NCI-H460 (cell line): ENCODE measurements at regions not wholly inside any gene's neighbourhood (a gene's known extent, or its start where the extent isn't known, plus 50 kb on each side); places are given as distances from the start of the nearest gene placed in this dataset.
A peak's percentile ranks its signal among the peaks of the same experiment; 100 is the strongest.
"Not testable (repeated sequence)": the region's sequence is repeated elsewhere in the genome, so short reads cannot be mapped to it uniquely, and the experiment has no call there.

Experiments
- DNase-seq: peaks from one replicate; pipeline ENCODE4 v3.0.0-alpha.2; 2016; ENCODE audit warnings: low read depth; ENCODE audit errors: extremely low read depth

DNA sequence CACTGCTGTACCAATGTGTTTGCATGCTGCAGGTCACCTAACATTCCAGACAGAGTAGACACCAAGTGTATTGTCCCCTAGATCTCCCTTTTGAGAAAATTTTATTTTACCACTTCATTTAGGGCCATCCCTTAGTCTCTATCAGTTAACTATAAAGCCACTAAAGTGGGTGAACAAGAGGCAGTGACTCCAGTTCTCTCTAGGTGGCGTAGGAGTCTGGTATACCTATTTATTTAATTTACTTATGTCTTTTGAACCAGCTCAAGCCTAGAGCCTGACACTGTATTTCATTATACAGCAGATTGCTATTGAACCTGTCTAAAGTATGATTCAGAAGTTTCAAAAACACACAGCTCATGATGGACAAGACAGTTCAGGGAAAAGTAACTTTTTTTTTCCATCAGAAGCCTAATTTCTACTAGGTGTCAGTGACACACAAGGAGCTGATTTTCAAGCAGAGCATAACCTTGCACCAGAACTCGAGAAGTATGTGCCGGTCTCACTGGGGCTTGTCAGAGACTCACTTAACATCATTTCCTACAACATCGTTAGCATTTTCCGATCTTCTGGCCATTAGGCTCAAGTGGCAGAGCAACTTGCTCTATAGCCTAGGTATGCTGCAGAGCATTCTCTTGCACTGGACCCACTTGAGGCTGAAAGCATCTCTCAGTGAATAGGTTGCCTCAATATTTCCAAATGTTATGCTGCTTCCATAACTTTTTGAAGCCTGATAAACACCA lies 175.4 kb downstream of the CDC14C start:
- no peak for DNase-seq

DNA sequence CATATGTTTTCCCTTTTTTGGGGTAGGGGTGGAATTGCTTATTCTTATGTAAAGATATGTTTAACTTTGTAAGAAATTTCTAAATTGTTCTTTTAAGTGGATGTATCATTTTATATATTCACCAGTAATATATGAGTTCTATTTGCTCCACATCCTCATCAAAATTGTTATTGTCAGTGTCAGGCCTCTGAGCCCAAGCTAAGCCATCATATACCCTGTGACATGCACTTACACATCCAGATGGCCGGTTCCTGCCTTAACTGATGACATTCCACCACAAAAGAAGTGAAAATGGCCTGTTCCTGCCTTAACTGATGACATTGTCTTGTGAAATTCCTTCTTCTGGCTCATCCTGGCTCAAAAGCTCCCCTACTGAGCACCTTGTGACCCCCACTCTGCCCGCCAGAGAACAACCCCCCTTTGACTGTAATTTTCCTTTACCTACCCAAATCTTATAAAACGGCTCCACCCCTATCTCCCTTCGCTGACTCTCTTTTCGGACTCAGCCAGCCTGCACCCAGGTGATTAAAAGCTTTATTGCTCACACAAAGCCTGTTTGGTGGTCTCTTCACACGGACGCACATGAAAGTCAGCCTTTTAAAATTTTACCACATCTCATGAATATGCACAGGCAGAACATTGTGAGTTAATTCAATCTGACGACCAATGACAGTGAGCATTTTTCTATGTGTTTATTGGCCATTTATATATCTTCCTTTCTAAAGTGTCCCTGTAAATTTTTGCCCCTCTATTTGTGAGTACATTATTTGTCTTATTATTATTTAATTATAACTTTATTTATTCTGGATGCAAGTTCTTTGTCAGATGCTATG lies 176.8 kb downstream of the CDC14C start:
- not testable (repeated sequence) for DNase-seq

DNA sequence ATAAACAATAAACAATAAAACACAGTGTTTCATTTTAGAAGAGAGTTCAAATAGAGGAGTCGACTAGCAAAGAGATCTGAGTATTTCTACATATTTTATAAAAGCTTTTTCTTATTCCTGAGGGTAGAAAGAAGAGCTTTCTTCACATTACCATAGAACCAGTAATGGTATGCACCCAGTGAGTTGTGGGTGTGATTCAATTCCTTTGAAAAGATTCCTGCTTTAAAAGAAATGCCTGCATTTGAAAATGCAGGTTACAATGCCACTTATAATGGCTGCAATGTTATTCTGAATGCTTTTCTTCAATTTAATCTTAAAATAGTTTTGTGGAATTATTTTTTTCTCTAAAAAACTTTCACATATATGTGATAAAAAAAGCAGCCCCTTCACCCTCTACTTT lies 178.1 kb downstream of the CDC14C start:
- DNase-seq, result no peak

DNA sequence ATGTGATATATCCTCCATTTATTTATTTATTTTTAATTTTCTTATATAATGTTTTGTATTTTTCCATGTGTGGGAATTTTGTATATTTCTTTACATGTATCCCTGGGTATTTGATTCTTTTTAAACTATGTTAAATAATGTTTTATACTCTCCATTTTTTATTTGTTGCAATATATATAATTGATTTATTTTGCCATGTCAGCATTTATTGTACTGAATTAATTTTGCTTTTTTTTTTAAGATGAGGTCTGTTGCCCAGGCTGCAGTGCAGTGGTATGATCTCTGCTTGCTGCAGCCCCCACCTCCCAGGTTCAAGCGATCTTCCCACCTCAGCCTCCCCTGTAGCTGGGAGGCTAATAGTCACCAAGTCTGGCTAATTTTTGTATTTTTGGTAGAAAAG lies 187.4 kb downstream of the CDC14C start:
- DNase-seq, result no peak

DNA sequence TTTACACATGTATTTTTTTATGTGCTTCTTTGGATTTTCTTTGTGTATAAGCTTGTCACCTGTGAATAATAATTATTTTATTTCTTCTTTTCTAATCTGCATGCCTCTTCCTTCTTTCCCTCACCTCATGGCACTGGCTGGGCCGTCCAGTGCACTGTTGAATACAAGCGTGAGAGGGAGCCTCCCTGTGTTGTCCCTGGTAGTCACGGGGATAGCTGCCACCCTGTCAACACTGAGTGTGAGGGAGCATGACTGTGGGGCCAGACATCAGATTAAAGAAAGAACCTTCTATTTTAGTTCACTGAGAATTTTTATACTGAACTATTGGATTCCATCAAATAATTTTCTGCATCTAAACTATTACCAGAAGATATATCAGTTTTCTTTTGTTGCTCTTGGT lies 187.9 kb downstream of the CDC14C start:
- DNase-seq, result no peak

DNA sequence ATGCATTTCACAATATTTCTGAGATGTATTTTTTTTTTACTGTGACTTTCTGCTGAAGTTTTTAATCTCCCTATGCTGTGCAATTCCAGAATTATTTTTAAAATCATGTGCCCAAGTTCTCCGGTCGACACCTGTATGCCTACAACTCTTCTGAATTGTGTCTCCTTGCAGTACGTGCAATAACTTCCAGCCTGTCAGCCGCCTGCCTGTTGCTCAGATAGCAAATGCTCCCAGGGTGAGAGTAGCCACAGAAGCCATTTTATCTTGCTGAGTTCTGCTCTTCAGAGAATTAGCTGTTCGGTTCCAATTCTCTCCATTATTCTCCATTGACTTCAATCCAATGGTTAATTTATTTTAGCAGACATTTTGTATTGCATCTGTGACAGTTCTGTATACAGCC lies 188.3 kb downstream of the CDC14C start:
- DNase-seq, result no peak

DNA sequence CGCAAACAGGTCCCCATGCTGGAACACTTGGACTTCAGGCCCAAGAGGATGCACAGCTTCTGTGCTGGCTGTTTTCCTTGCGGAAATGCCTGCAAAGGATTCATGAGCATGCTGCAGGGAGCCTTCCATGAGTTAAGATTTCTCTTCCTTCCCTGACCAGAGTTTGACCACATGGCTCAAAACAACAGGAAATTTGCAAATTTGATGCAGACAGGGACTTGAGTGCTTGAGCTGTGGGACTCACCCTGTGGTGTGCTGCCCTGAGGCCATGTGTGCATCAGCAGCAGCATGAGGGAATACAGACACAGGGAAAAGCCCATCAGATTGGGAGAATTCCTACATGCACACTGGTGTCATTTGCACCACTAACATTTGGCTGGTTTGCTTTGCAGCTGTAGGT lies 195.4 kb downstream of the CDC14C start:
- no peak for DNase-seq

DNA sequence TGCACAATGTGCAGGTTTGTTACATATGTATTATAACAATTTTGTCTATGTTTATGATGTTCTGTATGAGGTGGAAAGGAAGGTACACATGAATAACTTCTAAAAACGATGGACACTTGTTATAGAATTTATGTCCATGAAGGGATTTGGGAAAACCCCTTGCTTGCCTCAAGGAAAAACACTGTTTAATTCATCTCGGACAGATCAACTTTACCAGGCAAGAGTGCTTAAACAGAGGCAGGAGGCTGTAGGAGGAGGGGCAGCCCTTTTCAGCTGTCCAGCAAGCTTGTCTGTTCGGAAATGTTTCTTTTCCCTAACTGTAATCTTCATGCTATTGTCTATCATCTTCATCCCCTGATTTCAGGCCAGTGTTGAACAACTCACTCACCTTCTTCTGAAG lies 200.9 kb downstream of the CDC14C start:
- DNase-seq, result no peak

DNA sequence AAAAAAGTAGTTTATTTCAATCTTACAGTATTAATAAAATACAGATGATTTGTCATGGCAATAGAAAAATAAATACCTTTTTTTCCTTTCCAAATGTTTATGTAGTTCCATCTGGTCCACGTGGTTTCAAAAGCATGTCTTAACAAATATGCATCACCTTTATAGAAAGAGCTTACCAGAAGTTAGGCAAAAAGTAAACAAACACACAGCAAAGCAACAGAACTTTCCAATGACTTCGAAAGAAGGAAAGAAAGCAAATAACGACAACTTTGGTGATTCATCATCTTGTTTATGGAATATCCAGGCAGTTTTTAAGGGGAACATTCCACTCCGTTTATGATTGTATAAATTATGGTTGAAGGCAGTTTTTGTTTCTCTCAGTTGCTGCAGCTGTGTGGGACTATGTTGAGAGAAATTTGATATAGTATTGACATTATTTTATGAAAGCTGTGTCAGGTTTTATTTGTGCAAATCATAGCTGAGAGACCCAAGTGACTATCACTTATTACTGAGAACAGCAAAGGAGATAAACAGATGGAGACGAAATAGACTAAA lies 203.1 kb downstream of the CDC14C start:
- no peak for DNase-seq

DNA sequence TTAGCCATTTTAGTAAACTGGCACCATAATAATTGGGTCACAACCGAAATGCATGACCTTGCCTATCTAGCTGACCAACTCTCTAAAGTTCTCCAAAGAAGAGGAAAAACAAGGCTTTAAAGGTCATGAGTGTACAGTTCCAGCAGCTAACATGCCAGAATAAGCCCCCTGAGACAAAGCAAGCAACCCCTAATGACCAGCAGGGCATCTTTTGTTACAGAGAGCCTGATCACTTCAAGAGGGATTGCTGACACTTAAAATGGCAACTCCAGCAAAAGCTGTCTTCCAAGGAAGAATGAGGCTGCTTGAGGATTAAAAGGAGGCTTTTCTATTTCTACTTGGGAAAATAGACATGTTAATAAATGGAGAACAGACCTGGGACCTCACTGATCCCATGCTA lies 213.6 kb downstream of the CDC14C start:
- DNase-seq, result no peak

DNA sequence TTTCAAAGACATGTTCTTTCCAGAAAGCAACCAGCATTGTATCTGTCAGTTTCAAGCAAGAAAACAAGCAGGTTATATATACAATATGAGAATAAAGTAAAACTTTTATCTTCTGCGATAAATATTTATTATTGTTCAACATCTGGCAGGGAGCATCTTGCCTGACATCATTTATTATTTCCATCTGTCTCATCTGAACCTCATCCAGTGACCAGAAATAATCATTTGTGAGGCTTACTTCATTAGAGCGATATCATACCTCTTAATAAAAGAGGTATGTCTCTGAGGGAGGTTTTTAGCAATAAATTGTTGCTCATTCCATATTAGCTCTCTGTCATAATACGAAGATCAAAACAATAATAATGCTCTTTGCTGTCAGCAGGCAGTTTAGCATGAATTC lies 226.1 kb downstream of the CDC14C start:
- DNase-seq, result no peak

DNA sequence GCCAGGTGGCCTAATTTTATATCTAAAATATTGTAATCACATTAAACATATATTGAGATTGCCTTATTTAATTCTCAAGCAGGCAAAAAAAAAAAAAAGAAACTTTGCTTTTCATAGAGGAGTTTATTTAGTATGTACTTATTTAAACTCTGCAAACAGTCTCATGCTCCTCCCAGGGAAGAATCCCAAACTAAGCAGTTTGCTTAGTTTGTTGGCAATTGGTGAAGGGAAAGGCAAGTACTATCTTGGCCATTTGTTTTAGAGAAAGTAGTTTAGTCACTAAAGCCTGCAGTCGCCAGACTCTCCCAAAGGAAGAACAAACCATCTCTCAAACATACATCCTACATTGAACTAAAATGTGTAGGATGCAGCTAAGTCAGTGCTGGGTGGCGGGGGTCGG lies 226.8 kb downstream of the CDC14C start:
- DNase-seq, result no peak

DNA sequence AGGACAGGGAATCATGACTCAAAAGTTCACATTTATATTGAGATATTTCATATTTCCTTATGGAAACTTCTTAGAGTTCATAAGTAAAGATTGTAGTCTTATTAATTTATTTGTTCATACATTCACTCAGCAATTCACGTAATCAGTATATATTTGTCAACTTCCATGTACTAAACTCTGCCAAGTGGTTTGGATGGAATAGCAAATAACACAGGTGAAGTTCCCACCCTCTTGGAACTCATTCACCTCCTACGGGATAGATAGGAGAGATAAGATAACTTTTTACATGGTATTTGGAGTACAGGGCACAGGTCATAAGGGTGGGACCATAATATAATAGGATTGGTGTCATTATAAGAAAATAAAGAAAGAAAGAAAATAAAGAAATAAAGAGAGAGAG lies 234.0 kb downstream of the CDC14C start:
- no peak for DNase-seq

DNA sequence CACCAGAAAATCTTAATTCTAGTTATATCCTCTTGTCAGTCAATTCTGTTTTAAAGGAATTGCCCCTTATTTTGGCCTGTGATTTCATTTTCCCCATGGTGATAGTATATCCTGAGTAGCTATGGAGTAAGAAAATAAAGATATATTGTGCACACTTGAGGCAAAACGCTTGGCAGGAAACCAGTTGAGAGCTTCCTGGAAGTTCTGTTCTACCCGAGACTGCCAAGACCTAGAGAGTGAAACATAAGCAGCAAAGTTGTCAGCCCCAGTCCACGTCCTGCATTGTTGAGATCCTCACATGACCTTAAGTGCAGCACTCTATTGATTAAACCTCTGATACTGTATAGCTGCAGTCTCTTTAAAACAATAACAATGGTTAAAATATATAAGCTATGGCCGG lies 235.2 kb downstream of the CDC14C start:
- no peak for DNase-seq

DNA sequence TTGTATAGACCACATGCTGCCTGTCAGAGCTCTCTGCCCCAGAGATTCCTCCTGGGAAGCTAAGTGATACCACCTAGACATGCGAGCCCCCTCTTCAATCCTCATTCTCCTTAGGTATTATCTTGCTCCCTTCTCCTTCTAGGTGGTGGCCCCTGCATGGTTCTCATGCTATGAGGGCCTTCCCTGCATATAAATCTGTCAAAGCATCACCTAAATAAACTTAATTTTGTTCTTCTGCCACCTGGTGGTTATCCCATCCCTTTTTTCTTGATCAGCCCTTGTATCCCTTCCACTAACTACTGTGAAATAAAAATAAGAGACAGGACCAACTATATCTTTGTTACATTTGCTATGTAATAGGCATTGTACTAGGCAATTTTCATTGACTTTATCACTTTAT lies 242.1 kb downstream of the CDC14C start:
- no peak for DNase-seq

DNA sequence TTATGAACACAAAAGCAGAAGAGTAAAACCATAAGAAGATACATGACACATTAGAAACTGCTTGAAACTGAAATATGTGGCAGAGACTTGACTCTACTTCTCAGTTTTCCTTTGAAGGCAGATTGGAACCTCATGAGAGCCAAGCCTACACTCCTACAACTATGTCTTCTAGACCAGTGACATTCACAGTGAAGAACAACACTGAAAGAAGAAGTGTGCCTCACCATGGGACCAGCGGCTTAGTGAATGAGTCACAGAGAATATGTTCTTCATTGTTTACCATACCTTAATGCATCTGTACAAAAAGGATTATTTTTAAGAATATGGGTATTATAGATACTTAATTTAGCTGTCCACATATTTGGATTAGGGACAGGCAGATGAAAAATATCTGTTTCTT lies 248.3 kb downstream of the CDC14C start:
- DNase-seq, result no peak

DNA sequence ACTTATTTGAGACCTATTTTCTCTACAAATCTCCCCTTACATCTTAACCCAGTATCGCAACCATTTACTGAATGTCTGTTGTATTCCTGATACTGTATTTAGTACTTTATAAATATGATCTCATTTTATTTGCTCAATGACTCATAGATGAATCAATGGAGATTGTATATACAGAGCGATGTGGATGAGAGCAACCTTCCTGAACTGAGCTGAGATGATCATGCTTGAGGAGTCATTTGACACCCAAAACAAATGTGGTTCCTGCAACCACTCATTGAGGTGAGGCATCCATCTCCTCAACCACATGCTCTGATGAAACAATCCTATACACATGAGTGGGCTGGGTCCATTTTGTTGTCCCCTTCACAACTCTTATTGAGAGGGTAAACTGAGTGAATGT lies 250.0 kb downstream of the CDC14C start:
- no peak for DNase-seq

DNA sequence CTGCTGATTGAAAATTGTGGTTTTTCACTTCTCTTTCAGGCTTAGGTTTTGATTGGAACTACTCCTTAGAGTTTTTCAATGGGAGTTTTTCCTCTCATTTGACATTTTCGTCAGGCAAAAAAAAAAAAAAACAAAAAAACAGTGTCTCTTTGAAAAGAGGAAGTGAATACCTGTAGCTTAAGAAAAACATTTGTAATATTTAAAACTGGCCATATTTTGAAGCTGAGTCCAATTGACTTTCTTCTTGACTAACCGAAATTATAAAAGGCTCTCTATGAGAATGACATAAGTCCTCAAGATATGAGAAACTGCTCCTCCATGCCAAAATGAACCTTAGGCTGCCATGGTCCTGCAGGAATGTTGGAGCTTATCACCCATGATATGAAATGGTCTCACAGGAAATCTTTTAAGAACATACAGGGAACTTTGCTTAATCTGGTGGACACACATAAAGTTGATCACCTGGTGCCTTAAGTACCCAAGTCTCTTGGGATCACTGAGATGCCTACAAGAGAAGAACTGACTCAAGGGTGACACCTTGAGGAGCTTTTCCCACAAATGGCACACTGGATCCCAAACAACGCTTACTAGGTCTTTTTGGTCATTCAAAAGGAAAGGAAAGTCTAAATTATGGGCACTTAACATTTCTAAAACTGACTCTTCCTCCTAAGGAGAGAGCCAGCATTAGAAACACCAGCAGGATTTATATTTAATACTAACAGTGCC lies 263.4 kb downstream of the CDC14C start:
- DNase-seq, result peak; percentile 1

DNA sequence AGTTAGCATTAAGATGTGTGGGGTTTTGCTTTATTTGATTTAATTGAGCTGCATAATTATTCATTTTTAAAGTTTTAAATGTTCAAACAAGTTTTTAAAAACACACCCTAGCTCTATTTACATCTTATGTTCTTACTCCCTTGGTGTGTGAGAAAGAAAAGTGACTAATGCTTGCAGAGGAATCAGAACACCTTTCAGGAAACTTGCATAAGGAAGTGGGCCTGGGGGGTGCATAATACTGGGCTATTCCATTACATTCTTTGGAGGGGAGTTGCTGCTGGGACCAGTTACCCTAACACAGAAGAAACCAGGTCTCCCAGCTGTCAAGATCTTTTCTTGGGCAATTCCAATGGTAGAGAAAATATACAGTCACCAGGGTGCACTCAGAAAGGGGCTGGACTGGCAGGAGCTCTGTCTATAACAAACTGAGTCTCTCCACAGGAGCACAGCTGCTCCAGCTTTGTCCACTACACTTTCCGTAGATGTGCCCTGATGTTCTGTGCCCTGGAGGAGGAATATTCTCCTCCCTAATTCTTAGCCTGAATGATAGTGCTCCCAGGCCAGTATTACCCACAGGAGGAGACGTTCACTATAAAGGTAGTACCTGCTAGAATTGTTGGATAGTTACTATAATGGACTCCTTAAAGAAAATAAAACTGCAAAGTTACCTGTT lies 304.2 kb downstream of the CDC14C start:
- DNase-seq, result no peak

DNA sequence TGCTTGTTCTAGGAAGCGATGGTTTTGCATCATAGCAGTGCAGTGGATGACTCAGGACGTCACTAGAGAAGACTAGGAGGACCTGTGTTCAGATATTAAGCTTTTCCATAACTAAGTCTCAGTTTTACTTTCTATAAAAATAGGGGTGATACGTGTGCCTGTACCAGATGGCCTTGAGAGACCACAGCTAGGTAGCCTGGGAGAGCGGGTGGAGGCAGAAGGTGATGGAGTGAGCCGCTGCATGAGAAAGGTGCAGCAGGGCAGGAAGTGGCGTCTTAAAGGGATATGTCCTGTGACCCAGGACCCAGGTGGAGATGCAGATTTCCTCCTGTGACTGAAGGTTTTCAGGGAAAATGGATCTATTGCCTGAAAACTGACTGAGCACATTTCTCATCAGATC lies 304.9 kb downstream of the CDC14C start:
- no peak for DNase-seq

DNA sequence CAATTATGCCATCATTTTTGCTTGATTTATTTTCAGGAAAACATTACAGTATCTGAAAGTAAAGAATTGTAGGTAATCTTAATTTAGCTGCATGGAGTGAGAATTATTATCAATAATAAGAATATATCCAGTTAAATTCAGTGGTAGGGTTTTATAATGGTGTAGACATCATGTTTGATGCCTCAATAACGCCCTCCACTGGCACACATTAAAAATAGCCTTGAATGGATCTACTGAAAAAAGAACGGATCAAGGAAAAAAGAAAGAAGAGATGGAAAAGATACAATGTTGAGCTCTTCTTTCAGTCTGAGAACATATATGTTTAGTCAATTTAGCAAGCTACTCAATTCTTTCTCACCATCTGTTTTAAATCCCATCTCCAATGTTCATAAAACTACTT lies 319.2 kb downstream of the CDC14C start:
- no peak for DNase-seq
